GM06990 (cell line): ENCODE measurements at regions not wholly inside any gene's neighbourhood (a gene's known extent, or its start where the extent isn't known, plus 50 kb on each side); places are given as distances from the start of the nearest gene placed in this dataset.
A peak's percentile ranks its signal among the peaks of the same experiment; 100 is the strongest.

Source experiments
- DNase-seq: peaks from one replicate; pipeline ENCODE4 v3.0.0-alpha.2; 2011; ENCODE audit not compliant: insufficient read length; ENCODE audit errors: extremely low read depth
- H3K27me3 ChIP-seq: replicated peaks from 2 replicates; pipeline ENCODE4 v1.6.0; 2011; ENCODE audit warnings: low read length; ENCODE audit not compliant: control insufficient read depth, insufficient read depth
- H3K36me3 ChIP-seq: 2 replicates; pipeline ENCODE4 v1.5.1; 2011; ENCODE audit warnings: low read length; ENCODE audit not compliant: control insufficient read depth, insufficient read depth
- H3K4me3 ChIP-seq: replicated peaks from 2 replicates; pipeline ENCODE4 v1.5.1; 2011; ENCODE audit warnings: low read depth, mild to moderate bottlenecking, control low read depth, low read length
- TF ChIP-seq, protein P1 (sequence below): IDR thresholded peaks from 2 replicates; pipeline ENCODE4 v1.5.1; 2011; ENCODE audit warnings: low read length, control low read depth, mild to moderate bottlenecking, inconsistent platforms; ENCODE audit not compliant: insufficient read depth, poor library complexity, severe bottlenecking

DNA sequence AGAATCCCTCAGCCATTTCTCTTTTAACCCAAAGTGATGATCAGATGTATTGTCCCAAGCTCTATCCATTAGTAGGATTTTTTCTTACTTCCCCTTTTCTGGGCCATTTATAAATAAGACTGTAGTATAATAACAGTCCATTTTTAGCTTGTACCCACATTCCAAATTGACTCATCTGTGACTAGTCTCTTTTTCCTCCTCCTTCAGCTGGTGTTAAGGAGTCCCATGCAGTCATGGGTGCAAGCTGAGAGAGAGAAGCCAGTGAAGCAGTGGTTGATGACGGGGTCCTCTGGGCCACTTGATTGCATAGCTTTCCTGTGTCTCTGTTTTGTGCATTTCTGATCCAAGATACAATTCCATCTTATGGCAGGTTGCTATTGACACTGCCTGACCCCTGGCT is 476.0 kb upstream of the CD180 start:
- Histone ChIP-seq H3K36me3 (no peaks in the 10 kb centered on the region), H3K4me3 (no peak overlapping the region), H3K27me3 (no peaks in the 10 kb centered on the region)
- peak; percentile 10 for DNase-seq
- TF ChIP-seq, protein P1, sequence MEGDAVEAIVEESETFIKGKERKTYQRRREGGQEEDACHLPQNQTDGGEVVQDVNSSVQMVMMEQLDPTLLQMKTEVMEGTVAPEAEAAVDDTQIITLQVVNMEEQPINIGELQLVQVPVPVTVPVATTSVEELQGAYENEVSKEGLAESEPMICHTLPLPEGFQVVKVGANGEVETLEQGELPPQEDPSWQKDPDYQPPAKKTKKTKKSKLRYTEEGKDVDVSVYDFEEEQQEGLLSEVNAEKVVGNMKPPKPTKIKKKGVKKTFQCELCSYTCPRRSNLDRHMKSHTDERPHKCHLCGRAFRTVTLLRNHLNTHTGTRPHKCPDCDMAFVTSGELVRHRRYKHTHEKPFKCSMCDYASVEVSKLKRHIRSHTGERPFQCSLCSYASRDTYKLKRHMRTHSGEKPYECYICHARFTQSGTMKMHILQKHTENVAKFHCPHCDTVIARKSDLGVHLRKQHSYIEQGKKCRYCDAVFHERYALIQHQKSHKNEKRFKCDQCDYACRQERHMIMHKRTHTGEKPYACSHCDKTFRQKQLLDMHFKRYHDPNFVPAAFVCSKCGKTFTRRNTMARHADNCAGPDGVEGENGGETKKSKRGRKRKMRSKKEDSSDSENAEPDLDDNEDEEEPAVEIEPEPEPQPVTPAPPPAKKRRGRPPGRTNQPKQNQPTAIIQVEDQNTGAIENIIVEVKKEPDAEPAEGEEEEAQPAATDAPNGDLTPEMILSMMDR: no peak

DNA sequence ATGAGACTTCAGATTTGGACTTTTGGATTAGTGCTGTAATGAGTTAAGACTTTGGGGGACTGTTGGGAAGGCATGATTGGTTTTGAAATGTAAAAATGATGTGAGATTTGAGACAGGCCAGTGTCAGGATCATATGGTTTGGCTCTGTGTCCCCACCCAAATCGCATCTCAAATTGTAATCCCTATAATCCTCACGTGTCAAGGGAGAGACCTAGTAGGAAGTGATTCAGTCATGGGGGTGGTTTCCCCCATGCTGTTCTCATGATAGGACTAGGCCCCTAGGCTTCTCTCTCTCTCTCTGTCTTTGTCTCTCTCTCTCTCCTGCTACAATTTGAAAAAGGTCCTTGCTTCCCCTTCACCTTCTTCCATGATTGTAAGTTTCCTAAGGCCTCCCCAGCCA is 473.3 kb upstream of the CD180 start:
- Histone ChIP-seq H3K27me3 (no peaks in the 10 kb centered on the region), H3K36me3 (no peaks in the 10 kb centered on the region), H3K4me3 (no peak overlapping the region)
- TF ChIP-seq, protein P1: no peak
- no peak for DNase-seq

DNA sequence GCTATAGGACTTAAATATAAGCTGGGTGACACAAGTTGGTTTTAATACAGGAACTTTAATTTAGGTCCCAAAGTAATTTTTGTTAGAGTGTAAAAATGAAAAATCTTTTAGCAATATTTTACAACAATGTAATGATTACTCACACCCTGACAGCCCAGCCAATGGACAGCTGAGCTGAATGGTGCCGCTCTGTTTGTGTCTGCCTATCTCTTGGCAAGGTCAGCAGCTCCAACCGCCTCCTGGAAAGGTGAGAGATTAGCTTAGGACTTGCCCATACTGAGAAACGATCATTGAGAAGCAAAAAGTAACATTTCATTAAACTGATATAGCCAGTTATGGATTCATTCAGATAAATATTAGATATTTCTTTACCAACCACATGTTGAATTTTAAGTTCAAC is 463.6 kb upstream of the CD180 start:
- H3K4me3 ChIP-seq: no peak overlapping the region
- DNase-seq: no peak
- TF ChIP-seq, protein P1: no peak
- no peaks in the 10 kb centered on the region for H3K27me3 ChIP-seq
- H3K36me3 ChIP-seq: no peaks in the 10 kb centered on the region

DNA sequence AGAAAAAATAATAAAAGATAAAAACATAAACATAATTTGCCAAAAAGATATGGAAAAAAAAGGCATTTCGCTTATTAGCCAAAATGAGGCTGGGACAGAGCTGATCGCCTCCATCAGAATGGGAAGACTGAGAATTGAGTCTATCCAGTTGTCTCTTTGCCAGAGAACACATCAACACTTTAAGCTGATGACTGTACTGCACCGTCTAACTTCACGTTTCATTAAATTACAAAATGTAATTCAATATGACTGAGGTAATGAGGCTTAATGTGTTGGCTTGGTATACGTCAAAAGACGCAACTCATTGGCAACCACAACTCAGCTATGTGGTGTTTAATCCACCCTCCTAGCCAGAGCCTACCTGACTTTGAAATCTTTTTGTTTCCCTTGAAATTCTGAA is 462.7 kb upstream of the CD180 start:
- Histone ChIP-seq H3K4me3 (no peak overlapping the region), H3K36me3 (no peaks in the 10 kb centered on the region), H3K27me3 (no peaks in the 10 kb centered on the region)
- DNase-seq: no peak
- TF ChIP-seq, protein P1: no peak

DNA sequence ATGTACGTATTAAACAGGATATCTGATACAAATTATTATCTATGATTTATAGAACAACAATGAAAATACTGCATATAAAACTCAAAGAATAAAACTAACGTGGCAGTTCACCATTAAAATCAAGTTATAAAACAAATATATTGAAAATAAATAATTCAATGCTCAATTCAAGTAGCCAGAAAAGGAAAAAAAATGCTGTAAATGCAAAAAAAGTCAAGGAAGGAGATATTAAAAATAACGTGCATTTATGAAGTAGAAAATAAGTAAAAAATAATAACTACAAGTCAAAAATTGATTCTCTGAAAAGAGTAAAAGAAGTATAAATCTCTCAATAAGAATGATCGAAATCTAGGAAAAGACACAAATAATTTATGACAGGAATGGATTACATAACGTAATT is 460.5 kb upstream of the CD180 start:
- TF ChIP-seq, protein P1: no peak
- Histone ChIP-seq H3K4me3 (no peak overlapping the region), H3K36me3 (no peaks in the 10 kb centered on the region), H3K27me3 (no peaks in the 10 kb centered on the region)
- no peak for DNase-seq

DNA sequence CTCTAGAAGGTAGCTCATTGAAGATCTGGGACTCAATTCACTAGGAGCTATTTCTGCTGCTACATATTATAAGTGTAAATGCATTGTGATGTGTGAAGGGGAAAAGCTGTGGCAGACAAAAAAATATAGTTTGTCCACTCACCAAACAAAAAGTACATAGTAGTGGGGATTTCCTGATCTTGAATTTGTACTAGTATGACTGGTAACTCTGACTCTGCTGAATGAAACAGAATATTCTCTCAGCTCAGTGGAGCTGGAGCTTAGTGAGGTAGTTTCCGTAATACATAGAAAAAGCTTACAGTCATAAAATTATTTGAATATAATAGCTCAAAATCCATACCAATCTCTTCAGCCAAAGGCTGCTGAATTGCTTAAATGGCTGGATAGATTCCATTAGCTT is 455.6 kb upstream of the CD180 start:
- H3K27me3 ChIP-seq: no peaks in the 10 kb centered on the region
- no peaks in the 10 kb centered on the region for H3K36me3 ChIP-seq
- H3K4me3 ChIP-seq: no peak overlapping the region
- DNase-seq: peak; percentile 33
- TF ChIP-seq, protein P1: no peak
